PC-3 (cell line): ENCODE measurements at regions not wholly inside any gene's neighbourhood (a gene's known extent, or its start where the extent isn't known, plus 50 kb on each side); places are given as distances from the start of the nearest gene placed in this dataset.
A peak's percentile ranks its signal among the peaks of the same experiment; 100 is the strongest.
"Not testable (repeated sequence)": the region's sequence is repeated elsewhere in the genome, so short reads cannot be mapped to it uniquely, and the experiment has no call there.

Experiments used
- ATAC-seq: fragments of 200-7000 bp; cut with Tn5 transposase; 2 replicates; pipeline ENCODE4 v1.9.1; 2020; ENCODE audit warnings: mild to moderate bottlenecking, moderate library complexity
- BruUV-seq: library from RNA; stranded (reverse); fragments of 400-500 nt; replicated peaks from 2 replicates; lab custom pipeline; 2021; lab: Mats Ljungman, UMichigan
- CTCF ChIA-PET: fragments of 300-600 bp; sonication (Branson Sonifier 250); formaldehyde crosslinking; loops from one replicate; lab custom pipeline; 2022; ENCODE audit warnings: antibody characterized with exemption; lab: Charles Lee
- POLR2A ChIA-PET: fragments of 300-600 bp; sonication (Branson Sonifier 250); formaldehyde crosslinking; loops from one replicate; lab custom pipeline; 2022; ENCODE audit warnings: antibody characterized with exemption; ENCODE audit not compliant: unreplicated experiment; lab: Charles Lee
- DNase-seq: peaks from one replicate; pipeline ENCODE4 v3.0.0-alpha.2; 2015
- H2AFZ ChIP-seq: fragments of 300-600 bp; sonication (generic); 2 replicates; pipeline ENCODE4 v1.6.0; 2016; ENCODE audit warnings: antibody characterized with exemption, low read length
- H3F3A ChIP-seq: fragments of 300-600 bp; sonication (generic); one replicate; pipeline ENCODE4 v1.6.0; 2017; ENCODE audit warnings: antibody characterized with exemption, low read length, control low read depth, mild to moderate bottlenecking; ENCODE audit not compliant: unreplicated experiment
- H3K27ac ChIP-seq: fragments of 300-600 bp; sonication (generic); 2 replicates; pipeline ENCODE4 v1.5.1; 2016; ENCODE audit warnings: mild to moderate bottlenecking, low read length
- H3K27me3 ChIP-seq: fragments of 300-600 bp; sonication (generic); 2 replicates; pipeline ENCODE4 v1.6.1; 2016; ENCODE audit warnings: low read length, mixed read lengths
- H3K36me3 ChIP-seq: fragments of 300-600 bp; sonication (generic); 2 replicates; pipeline ENCODE4 v1.6.1; 2016; ENCODE audit warnings: low read depth, mixed run types, low read length, mixed read lengths
- H3K4me1 ChIP-seq: fragments of 300-600 bp; sonication (generic); 2 replicates; pipeline ENCODE4 v1.5.1; 2016; ENCODE audit warnings: low read length; ENCODE audit not compliant: insufficient read depth
- H3K4me2 ChIP-seq: fragments of 300-600 bp; sonication (generic); 2 replicates; pipeline ENCODE4 v1.6.0; 2016; ENCODE audit warnings: low read length
- H3K4me3 ChIP-seq: fragments of 300-600 bp; sonication (generic); 2 replicates; pipeline ENCODE4 v1.5.1; 2016; ENCODE audit warnings: mild to moderate bottlenecking, low read length, mixed read lengths
- H3K79me2 ChIP-seq: fragments of 300-600 bp; sonication (generic); 2 replicates; pipeline ENCODE4 v1.6.1; 2017; ENCODE audit warnings: low read length, mixed read lengths
- H3K9ac ChIP-seq: fragments of 300-600 bp; sonication (generic); 2 replicates; pipeline ENCODE4 v1.6.0; 2016; ENCODE audit warnings: mild to moderate bottlenecking, low read length
- H3K9me2 ChIP-seq: fragments of 300-600 bp; sonication (generic); replicated peaks from 2 replicates; pipeline ENCODE4 v1.6.1; 2016; ENCODE audit warnings: mixed run types, low read length, mixed read lengths
- H3K9me3 ChIP-seq: fragments of 300-600 bp; sonication (generic); 2 replicates; pipeline ENCODE4 v1.6.1; 2016; ENCODE audit warnings: low read length, mixed read lengths
- H4K20me1 ChIP-seq: fragments of 300-600 bp; sonication (generic); 2 replicates; pipeline ENCODE4 v1.6.1; 2016; ENCODE audit warnings: low read length, mixed read lengths
- intact Hi-C: fragments of 100-400 bp; cut with micrococcal nuclease; formaldehyde crosslinking; loops from 2 replicates; pipeline ENCODE4 v1.9.0; 2023

- H3K27me3 ChIP-seq, H3K9me3 ChIP-seq, POLR2A ChIA-PET, H4K20me1 ChIP-seq, DNase-seq, H3F3A ChIP-seq, BruUV-seq, CTCF ChIA-PET, H3K9me2 ChIP-seq, H3K27ac ChIP-seq, H3K36me3 ChIP-seq, H3K79me2 ChIP-seq, intact Hi-C loops, H3K4me1 ChIP-seq: not testable (repeated sequence)
- Histone ChIP-seq H3K4me2 (peak overlapping the region; percentile 67), H2AFZ (0 out of 2 replicates have a peak overlapping the region, but pooled peaks have one; percentile 61), H3K9ac (peak overlapping the region; percentile 35; the same call in 1 of the 2 replicates), H3K4me3 (peak overlapping the region; percentile 43; the same call in 1 of the 2 replicates)
- ATAC-seq: peak; percentile 27
These were observed 157.4 kb downstream of the CRLF3 start for GRCh38 chr17:30666838-30667656.

- BruUV-seq, H3K27ac ChIP-seq, ATAC-seq, H3K4me3 ChIP-seq, POLR2A ChIA-PET, H3K9me3 ChIP-seq, H3F3A ChIP-seq, H2AFZ ChIP-seq, H3K4me1 ChIP-seq, H3K4me2 ChIP-seq, H3K36me3 ChIP-seq, H3K79me2 ChIP-seq, H3K27me3 ChIP-seq, H3K9ac ChIP-seq, intact Hi-C loops, DNase-seq, CTCF ChIA-PET, H3K9me2 ChIP-seq, H4K20me1 ChIP-seq: not testable (repeated sequence)
These were observed 160.6 kb downstream of the CRLF3 start for GRCh38 chr17:30663727-30664455.

GRCh38 chr17:30657148-30657547 is 167.3 kb downstream of the CRLF3 start:
- H3K9me2 ChIP-seq, H3K79me2 ChIP-seq, H3K9ac ChIP-seq, intact Hi-C loops, H3K4me3 ChIP-seq, DNase-seq, H4K20me1 ChIP-seq, POLR2A ChIA-PET, H3K36me3 ChIP-seq, H3F3A ChIP-seq, H3K4me2 ChIP-seq, BruUV-seq, CTCF ChIA-PET, H3K9me3 ChIP-seq, H3K27me3 ChIP-seq, H3K4me1 ChIP-seq, ATAC-seq, H3K27ac ChIP-seq, H2AFZ ChIP-seq: not testable (repeated sequence)

GRCh38 chr17:30653038-30653437 is 171.5 kb downstream of the CRLF3 start:
- H3K9me3 ChIP-seq, H3K4me2 ChIP-seq, CTCF ChIA-PET, H3K27ac ChIP-seq, H2AFZ ChIP-seq, H3K9ac ChIP-seq, POLR2A ChIA-PET, H3K79me2 ChIP-seq, H3K27me3 ChIP-seq, H3K4me3 ChIP-seq, H3F3A ChIP-seq, ATAC-seq, H3K4me1 ChIP-seq, intact Hi-C loops, H3K9me2 ChIP-seq, H4K20me1 ChIP-seq, BruUV-seq, DNase-seq, H3K36me3 ChIP-seq: not testable (repeated sequence)

DNA sequence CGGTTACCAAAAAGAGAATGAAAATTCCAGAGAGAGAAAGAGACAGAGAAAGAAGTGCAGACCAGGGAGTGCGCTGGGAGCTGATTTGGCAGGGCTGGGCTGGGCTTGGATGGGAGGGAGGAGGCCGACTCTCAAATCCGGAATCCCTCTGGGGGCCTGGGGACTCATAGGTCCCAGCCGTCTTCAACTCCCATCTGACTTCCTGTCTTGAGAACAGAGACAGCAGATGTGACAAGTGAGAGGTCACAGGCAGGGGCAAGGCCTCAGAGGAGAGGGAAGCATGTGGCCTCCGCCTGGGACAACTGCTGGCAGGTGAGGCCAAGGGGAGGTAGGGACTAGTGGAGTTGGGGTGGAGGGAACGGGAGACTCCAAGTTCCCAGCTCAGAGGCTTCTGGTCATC is 172.9 kb downstream of the GOSR1 start:
- H3K79me2 ChIP-seq, ATAC-seq, POLR2A ChIA-PET, H3K27me3 ChIP-seq, H2AFZ ChIP-seq, BruUV-seq, H4K20me1 ChIP-seq, H3K9me2 ChIP-seq, DNase-seq, H3K4me2 ChIP-seq, intact Hi-C loops, CTCF ChIA-PET, H3K36me3 ChIP-seq, H3K9ac ChIP-seq, H3K4me3 ChIP-seq, H3K27ac ChIP-seq, H3F3A ChIP-seq, H3K4me1 ChIP-seq, H3K9me3 ChIP-seq: not testable (repeated sequence)

DNA sequence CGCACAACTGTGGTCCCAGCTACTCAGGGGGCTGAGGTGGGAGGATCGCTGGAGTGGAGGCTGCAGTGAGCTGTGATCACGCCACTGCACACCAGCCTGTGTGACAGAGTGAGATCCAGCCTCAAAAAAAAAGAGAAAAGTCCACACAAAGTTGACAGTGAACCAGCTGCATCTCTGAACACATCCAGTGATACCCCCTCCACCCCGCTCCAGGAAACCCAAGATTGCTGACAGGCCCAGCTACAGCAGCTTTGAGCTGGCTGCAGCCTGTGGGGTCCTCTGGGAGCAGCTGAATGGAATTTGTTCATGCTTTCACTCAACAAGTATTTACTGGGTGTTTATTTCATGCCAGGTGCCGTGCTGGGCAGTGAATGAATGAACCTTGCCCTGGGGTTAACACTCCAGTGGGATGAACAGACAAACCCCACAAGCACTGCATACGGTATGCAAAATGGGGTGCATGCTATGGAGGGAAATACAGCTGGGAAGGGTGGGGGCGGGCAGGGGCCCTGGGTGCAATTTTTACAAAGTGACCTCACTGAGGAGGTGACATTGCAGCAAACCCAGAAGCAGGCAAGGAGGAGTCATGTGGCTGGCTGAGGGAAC is 170.9 kb downstream of the GOSR1 start:
- CTCF ChIA-PET, H3K9me2 ChIP-seq, H3K79me2 ChIP-seq, H3K27ac ChIP-seq, intact Hi-C loops, H3K9ac ChIP-seq, H2AFZ ChIP-seq, H3F3A ChIP-seq, H4K20me1 ChIP-seq, H3K4me2 ChIP-seq, H3K36me3 ChIP-seq, ATAC-seq, DNase-seq, BruUV-seq, POLR2A ChIA-PET, H3K4me1 ChIP-seq, H3K9me3 ChIP-seq, H3K27me3 ChIP-seq, H3K4me3 ChIP-seq: not testable (repeated sequence)
